HG02884 (cell line): ENCODE measurements at regions not wholly inside any gene's neighbourhood (a gene's known extent, or its start where the extent isn't known, plus 50 kb on each side); places are given as distances from the start of the nearest gene placed in this dataset.
"Not testable (repeated sequence)": the region's sequence is repeated elsewhere in the genome, so short reads cannot be mapped to it uniquely, and the experiment has no call there.

ENCODE experiments used
- ATAC-seq: cut with Tn5 transposase; IDR thresholded peaks from one replicate; pipeline ENCODE4 v1.9.1; 2021; ENCODE audit warnings: mild to moderate bottlenecking, moderate library complexity; ENCODE audit not compliant: unreplicated experiment

GRCh38 chrX:74181976-74182375 lies 122.0 kb upstream of the ZCCHC13 start:
- ATAC-seq, result not testable (repeated sequence)

- no peak for ATAC-seq
Observed at GRCh38 chrX:74180716-74181115, 123.3 kb upstream of the ZCCHC13 start.

- ATAC-seq, result no peak
Observed at GRCh38 chrX:74179990-74180389, 124.0 kb upstream of the ZCCHC13 start.

- no peak for ATAC-seq
Observed at GRCh38 chrX:74179499-74179898, 124.5 kb upstream of the ZCCHC13 start.

- no peak for ATAC-seq
Observed at GRCh38 chrX:74179071-74179470, 124.9 kb upstream of the ZCCHC13 start.

GRCh38 chrX:74178536-74178935 lies 125.4 kb upstream of the ZCCHC13 start:
- ATAC-seq, result no peak

GRCh38 chrX:74171465-74171864 lies 132.5 kb upstream of the ZCCHC13 start:
- ATAC-seq, result no peak

GRCh38 chrX:74162199-74162598 lies 141.8 kb upstream of the ZCCHC13 start:
- no peak for ATAC-seq

- ATAC-seq, result no peak
Observed at GRCh38 chrX:74160816-74161215, 143.2 kb upstream of the ZCCHC13 start.

- ATAC-seq, result no peak
Observed at GRCh38 chrX:74160358-74160757, 143.6 kb upstream of the ZCCHC13 start.

GRCh38 chrX:74147439-74147838 lies 156.5 kb upstream of the ZCCHC13 start:
- ATAC-seq, result no peak

GRCh38 chrX:74138943-74139342 lies 165.0 kb upstream of the ZCCHC13 start:
- no peak for ATAC-seq

GRCh38 chrX:74133156-74133796 lies 170.7 kb upstream of the ZCCHC13 start:
- ATAC-seq, result peak; percentile 66

GRCh38 chrX:74132280-74132679 lies 171.7 kb upstream of the ZCCHC13 start:
- no peak for ATAC-seq

- no peak for ATAC-seq
Observed at GRCh38 chrX:74119016-74119910, 184.7 kb upstream of the ZCCHC13 start.

- no peak for ATAC-seq
Observed at GRCh38 chrX:74117962-74118902, 185.7 kb upstream of the ZCCHC13 start.

GRCh38 chrX:74111245-74111644 lies 192.7 kb upstream of the ZCCHC13 start:
- no peak for ATAC-seq

- no peak for ATAC-seq
Observed at GRCh38 chrX:74107666-74108065, 196.3 kb upstream of the ZCCHC13 start.

- ATAC-seq, result no peak
Observed at GRCh38 chrX:74104356-74105015, 199.5 kb upstream of the ZCCHC13 start.

GRCh38 chrX:74098407-74098806 lies 205.6 kb upstream of the ZCCHC13 start:
- ATAC-seq, result not testable (repeated sequence)

- no peak for ATAC-seq
Observed at GRCh38 chrX:74090049-74090448, 213.9 kb upstream of the ZCCHC13 start.
